GM21529 (cell line): ENCODE measurements at regions not wholly inside any gene's neighbourhood (a gene's known extent, or its start where the extent isn't known, plus 50 kb on each side); places are given as distances from the start of the nearest gene placed in this dataset.

Source experiments
- ATAC-seq: cut with Tn5 transposase; IDR thresholded peaks from one replicate; pipeline ENCODE4 v1.9.1; 2021; ENCODE audit not compliant: unreplicated experiment

DNA sequence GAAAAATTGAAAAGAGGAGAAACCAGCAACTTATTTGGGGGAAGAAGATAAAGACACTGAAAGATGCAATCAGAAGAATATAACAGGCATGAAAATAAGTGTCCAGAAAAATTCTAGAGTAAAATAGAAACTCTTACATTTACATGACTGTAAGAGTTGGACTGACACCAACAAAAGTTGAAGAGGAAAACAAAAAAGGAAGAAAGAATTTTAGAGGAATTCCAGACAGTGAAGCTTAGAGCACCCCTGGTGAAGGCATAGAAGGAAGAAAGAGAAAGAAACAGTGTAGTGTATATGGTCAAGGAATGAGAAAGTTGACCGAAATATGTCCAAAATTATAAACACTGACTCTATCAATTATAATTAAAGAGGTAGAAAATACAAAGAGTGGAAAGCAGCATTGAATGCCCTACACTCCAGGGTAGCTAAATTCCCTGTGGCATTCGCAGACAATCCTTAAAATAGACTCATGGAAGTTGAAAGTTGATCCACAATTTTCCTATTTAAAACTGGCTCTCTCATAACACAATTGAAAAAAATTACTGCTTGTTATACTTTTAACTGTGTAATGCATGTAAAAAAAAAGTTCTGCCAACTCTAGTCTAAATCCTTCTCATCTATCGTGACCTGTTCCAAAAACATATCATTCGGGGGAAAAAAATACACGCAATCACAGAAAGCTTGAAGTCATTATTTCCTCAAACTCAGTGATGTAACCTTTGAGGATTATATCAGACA, 102.6 kb upstream of the ABI3BP start:
- no peak for ATAC-seq

DNA sequence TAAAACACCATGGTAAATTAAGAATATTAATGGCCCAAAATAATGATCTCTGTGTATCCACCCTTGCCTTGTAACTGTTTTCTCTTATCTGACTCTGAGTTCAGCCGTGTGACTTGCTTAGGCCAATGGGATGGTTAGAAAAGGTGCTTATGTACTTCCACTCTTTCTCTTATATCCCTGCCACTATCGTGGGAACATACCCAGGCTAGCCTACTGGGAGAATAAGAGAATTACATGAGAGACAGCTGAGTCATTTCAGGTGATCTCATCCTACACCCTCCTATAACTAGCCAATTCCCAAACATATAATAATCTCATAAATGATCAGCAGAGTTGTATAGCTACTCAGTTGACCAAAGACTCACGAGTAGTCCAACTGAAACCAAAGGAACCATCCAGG, 98.3 kb upstream of the ABI3BP start:
- no peak for ATAC-seq

DNA sequence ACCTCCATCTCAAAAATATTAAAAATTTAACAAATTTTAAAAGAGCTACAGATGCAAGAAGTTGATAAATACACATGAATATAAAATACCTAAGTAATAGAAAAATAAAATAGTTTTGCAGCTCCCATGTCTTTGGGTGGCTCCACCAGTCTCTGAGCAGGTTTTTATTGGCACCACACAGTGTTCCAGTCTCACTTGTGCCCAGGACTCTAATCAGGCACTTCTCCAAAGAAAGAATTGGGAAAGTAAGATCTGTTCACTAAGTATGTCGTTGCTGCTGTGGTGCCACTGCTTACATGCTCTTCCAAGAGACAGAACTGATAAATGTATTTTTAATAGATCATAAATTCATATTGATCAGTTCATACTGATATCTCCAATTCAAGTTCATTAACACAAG, 92.5 kb upstream of the ABI3BP start:
- ATAC-seq = no peak

DNA sequence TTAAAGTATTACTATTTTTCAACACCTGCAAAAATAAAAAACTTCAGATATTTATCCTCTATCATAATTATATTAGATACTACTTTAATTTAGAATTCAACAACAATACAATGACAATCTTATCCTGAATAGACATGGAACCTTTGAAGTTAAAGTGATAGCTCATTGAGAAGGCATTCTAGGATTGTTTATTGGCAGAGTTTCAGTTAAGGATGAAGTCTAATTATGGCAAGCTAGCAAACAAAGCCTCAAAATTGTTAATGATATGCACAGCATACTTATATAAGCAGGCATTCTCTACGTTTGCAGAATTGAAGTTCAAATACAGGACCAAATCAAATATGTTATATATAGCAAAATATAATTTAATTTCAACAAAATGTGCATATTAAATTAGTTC, 91.2 kb upstream of the ABI3BP start:
- no peak for ATAC-seq

DNA sequence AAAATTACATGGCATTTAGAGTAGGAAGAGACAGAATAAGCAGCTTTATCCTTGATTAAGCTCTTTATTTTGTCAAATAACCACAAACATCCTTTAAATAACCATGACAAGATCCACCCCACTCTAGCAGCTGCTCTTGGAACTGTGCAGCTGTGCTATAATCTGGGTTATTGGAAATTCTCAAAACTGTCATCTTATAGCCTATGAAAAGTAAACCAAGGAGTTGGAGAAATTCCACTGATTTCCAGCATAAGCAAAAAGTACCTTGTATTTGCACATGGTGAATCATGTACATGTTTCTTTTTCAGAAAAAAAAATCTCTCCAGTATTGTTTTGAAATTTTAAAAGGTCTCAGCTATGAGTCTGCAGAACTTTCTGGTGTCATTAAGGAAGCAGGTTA, 88.8 kb upstream of the ABI3BP start:
- no peak for ATAC-seq

DNA sequence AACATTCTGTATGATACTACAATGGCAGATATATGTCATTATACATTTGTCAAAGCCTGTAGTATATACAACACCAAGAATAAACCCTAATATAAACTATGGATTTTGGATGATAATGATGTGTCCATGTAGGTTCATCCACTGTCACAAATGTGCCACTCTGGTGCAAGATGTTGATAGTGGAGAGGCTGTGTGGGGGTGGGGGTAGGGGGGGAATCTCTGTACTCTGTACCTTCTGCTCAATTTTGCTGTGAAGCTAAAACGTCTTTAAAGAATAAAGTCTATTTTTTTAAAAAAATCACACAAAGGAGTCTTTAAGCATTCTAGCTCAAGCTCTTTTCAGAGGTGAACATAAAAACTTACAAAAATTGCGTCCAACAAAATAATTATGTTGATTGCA, 88.2 kb upstream of the ABI3BP start:
- ATAC-seq = no peak

DNA sequence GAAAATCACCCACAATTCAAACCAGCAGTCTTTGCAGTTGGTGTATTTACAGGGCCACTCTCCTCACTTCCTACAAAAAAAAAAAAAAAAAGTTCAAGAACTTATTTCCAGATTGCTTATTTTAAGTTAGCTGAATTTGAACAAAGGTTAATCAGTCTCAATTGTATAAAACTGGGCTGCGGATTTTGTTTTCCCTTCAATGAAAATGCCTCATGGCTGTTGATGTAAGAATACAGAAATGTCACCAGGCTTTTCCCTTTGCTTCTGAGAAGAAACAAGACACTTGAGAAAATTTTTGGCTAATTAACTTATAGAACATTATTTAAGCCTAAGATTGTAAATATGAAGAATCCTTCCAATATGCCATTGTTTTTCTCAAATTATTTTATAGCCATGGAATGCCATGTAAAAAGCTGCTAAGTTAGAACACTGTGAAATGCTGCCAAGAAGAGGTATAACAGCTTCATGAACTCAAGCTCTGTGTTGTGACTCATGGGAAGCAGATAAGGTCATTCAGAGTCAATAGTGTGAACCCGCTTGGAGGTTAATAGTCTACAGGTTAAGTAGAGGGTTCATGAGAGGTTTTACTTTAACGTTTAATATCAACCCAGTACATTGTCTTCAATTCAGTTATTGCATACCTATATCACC, 84.3 kb upstream of the ABI3BP start:
- no peak for ATAC-seq

DNA sequence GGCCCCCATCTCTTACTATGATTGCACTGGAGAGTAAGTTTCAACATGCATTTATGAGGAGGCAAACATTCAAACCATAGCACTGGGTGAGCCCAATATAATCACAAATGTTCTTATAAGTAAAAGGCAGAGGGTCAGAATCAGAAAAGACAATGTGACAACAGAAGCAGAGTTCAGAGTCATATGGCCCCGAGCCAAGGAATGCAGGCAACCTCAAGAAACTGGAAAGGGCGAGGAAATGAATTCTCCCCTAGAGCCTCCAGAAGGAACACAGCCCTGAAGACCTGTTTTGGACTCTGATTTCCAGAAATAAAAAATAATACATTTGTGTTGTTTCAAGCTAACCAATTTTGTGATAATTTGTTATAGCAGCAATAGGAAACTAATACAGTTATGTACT, 81.3 kb upstream of the ABI3BP start:
- no peak for ATAC-seq

DNA sequence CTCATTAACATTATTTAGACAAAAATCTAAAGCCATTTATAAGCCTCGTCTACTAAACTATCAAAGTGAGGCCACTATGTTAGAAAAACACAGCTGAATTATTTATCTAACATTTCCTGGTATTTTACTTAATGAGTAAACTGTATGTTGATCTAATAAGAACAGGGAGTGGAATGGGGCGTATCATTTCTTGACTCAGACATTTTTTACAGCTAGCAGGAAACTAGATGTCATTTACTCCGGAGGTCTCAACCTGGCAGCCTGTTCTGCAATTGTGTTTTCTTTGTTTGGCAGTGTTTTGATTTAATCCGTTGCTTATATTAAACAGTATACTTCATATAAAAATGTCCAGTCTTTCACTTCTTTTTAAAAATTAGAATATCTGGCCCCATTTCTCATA, 79.1 kb upstream of the ABI3BP start:
- ATAC-seq = no peak

DNA sequence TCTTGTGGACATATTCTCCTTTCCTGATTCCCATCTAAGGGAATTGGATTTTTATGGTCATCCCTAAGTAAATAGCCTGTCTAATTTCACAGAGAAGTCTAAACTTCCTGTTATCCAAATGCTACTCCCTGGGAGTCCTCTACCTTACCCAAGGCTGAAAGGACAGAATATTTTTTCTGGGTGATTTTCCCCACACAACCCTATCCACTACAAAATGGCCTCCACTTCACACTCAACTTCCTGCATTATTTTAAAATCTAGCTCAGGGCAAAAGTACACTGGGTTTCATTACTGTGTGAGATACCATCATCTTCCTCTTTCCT, 77.5 kb upstream of the ABI3BP start:
- ATAC-seq = no peak

DNA sequence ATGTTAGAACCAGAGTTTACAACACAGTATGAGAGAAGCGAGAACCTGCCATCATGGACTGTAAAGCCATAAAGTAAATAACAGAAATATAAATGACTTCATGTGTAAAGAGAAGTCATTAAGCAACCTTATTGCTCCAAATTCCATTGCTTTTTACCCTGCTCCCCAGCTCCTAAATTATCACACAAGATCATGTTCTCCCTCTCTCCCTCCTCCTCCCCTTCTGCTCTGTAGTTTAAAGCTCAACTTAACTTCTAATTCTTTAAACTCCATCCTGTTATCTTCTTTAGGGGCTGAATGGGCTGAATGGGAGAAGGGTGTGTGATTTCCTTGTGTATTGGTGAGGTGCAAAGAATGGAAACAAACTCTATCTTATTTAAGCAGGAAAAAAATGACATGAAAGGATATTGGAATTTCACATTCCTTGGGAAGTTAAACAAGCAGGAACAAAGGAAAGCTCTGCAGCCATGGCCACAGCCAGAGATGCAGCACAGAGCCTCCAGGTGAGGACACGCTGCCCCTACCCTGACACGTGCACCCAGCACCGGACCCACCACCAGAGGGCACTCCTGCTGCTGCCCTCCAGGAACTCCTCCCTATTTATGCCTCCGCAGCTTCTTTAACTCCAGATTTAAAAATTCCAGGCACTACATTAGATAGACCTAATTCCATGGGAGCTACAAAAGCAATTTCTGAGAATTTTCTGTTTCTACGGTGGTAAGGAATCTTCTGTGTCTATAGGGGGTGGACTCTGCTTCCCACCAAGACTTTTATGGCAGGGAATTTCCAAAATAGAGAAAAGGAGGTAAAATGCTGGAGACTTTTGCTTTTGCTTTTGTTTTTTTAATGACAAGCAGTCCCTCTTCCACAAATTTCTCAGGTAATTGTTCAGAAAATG, 76.9 kb upstream of the ABI3BP start:
- ATAC-seq = peak; percentile 93

DNA sequence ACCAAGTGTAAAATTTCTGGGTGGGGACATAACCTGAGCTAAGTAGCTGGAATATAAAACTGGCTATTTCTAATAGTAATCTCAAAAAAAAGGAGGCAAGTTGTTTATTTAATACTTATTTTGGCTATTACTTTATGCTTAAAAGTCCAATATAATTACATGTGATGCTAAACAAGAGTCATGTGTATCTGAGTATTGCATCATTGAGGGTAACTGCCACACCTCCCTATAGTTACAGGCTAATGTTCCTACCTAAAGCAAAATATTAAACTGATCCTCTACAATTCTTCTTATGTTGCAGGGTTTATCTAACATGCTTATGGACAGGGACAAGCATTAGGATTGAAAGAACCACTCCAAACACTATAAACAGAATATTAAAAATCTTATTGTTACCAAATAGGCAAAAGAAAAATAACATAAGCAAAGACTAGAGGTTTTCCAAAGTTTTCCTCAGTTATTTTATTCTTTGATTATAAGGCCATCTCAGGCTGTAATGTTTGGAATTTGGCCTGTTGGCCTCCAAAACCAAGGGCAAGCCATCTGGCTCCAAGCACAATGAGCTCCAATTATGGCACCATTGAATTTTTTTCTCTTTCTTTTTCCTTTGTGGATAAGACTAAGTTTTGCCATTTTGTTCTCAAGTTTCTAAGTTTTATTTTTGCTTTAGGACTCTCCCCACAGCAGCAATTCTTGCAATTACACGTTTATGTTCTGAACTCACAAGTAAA, 75.8 kb upstream of the ABI3BP start:
- ATAC-seq = no peak

DNA sequence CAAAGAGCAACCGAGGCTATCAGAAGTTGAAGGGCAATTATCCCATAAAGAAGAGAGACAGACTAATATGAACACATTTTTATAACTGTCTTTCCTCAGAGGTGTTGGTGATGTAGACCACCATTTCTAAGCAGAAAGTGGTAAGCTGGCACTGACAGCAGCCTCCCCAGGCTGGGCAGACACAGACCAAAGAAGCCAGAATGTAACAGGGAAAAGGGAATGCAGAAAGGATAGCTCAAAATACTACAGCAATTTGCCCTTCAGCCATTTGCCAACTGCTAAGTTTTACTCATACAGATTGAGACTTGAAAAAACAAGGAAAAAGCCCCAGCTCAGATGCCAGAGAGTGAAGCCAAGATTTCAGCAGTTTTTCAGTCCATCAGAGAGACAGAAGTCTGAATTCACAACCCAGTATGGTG, 73.5 kb upstream of the ABI3BP start:
- ATAC-seq = no peak

DNA sequence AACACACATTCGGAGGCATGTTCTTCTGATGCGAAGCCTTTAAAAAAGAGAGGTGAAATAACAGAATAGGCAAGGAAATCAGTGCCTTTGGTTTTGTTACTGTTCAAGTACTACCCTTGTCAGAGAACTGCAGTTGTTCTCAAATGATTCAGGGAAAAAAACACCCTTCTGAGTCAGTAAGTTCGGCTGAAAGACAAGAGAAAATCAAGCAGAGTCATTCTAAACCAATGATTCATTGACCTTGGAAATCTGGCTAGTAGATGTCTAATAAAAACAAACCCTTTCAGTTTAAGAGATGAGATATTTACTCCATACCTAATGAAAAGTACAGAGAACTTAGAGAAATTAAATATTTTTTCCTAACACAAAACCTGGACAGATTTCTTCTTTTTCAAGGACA, 72.7 kb upstream of the ABI3BP start:
- no peak for ATAC-seq

DNA sequence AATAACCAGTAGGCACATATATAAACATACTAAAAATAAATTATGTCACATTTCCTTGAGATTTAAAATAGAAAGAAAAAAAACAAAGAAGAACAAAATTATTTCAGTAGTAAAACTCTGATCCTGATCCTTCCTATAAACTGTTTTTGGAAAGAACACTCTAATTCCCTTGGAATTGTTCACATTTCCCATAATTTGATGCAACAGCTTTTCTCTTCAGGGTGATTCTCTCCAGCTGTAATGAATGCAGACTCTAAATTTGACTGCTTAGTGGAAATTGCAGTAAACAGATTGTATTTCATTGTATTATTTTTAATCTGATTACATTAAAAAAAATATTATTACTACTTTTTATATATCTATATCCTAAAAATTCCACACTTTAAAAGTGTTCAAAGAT, 70.2 kb upstream of the ABI3BP start:
- ATAC-seq = no peak

DNA sequence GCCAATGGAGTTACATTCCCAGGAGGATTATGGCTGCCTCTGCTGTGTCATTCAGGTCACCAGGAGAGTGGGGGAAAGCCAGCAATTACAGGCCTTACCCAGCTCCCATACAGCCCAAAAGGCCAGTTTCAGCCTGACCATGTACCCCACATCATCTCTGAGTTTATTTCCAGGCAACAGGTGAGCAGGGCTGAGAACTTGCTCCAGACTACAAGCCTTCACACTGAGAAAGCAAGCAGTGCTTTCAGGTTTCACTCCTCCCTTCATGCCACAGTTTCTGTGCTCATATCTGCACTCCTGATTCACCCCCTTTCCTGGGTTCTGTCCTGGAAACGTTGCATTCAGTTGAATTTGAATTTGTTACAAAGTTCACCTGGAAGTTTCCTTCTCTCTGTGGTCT, 68.1 kb upstream of the ABI3BP start:
- ATAC-seq = no peak

DNA sequence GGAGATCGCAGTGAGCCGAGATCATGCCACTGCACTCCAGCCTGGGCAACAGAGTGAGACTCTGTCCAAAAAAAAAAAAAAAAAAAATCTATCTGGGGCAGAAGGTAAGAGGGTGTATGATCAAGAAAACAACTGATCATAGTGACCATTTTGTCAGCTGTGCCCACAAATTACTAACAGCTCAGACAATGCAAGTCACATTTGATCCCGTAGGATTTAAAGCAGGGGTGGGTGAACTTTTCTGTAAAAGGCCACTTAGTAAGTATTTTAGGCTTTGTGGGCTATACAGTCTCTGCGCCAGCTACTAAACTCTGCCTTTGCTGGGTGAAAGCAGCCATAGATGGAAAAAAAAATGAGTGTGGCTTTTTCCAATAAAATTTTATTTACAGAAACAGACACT, 57.6 kb upstream of the ABI3BP start:
- ATAC-seq = no peak

DNA sequence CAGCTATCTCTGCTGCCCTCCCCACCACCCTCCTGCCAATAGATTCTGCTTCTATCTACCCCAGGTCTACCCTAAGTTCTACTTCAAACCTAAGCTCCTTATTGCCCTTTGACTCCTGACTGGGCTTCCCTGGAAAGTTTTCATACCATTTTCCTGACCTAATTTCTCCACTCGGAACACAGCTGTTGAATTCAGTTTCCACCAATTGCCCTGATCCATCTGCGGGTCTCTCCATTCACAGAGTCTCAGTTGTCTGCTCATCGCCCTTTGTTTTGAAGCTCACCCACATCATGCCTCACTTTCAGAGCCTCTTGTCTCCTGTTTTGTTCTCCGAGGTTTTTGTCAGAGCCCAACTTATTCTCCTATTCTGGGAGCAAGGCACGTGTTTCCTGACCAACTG, 56.8 kb upstream of the ABI3BP start:
- no peak for ATAC-seq

DNA sequence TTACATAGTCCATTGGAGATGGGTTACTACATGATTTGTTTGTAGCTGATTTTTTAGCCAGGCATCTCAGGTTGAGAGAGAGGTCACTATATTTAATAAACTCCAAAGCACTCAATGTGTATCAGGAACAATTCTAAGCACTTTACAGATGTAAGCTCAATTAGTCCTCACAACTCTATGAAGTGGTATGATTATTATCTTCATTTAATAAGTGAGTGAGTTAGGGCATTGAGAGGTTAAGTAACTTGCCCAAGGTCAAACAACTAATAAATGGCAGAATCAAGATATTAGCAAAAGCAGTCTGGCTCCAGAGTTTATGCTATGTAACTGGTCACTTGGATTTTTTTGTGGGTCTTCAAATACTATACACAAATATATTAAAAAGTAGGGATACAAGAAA, 56.3 kb upstream of the ABI3BP start:
- ATAC-seq = no peak

DNA sequence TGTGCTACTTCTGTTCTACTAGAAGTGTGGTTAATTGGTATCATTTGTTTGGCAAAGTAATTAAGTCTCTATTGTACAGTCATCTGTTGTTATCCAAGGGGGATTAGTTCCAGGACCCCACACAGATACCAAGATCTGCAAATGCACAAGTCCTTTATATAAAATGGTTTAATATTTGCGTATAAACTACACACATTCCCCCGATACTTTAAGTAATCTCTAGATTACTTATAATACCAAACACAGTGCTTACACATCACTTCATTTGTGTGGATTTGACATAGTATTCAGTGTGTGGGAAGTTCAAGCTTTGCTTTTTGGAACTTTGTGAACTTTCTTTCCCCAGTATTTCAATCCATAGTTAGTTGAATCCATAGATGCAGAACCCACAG, 50.5 kb upstream of the ABI3BP start:
- ATAC-seq = no peak

DNA sequence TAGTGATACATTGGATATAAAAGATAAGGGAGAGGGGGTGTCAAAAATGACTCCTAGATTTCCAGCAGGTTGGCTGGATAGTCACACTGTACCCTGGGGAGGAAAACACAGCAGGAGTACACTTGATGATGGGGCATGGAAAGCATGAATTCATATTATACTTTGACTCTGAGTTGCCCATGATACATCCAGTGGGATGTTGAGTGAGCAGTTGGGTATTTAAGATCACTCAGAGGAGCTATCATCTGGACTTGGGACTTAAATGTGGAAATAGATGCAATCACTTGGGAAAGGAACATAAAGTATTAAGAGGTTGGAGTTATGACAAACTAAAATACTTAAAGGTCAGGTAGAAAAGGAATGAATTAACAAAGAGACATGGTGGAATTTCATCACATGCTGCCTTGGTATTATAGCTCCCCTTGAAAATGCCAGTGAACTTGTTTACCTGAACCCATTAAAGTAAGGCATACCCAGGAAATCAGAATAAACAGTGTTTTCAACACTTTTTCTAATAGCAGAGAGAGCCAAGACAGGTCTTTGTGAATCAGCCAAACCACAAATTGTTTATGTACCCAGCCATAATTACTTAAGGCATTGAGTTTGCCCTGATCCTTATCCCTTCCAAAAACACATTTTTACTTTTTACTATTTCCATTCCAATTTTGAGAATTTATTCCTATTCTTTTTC, 49.9 kb upstream of the ABI3BP start:
- no peak for ATAC-seq
